GM23338 (cell line): ENCODE measurements at regions not wholly inside any gene's neighbourhood (a gene's known extent, or its start where the extent isn't known, plus 50 kb on each side); places are given as distances from the start of the nearest gene placed in this dataset.

Experiments
- ATAC-seq: fragments of 200-7000 bp; cut with Tn5 transposase; 3 replicates; pipeline ENCODE4 v1.9.1; 2020
- DNase-seq: peaks from one replicate; pipeline ENCODE4 v3.0.0-alpha.2; 2015; ENCODE audit warnings: low spot score
- H2AFZ ChIP-seq: fragments of 200-600 bp; sonication (generic); 2 replicates; pipeline ENCODE4 v1.8.0; 2016; ENCODE audit warnings: antibody characterized with exemption, mild to moderate bottlenecking, moderate library complexity
- H3F3A ChIP-seq: fragments of 200-600 bp; sonication (generic); replicated peaks from 2 replicates; pipeline ENCODE4 v1.8.0; 2017; ENCODE audit warnings: antibody characterized with exemption, mixed run types, low read depth
- H3K27ac ChIP-seq: fragments of 200-600 bp; sonication (generic); 2 replicates; pipeline ENCODE4 v1.6.1; 2016; ENCODE audit warnings: low read depth
- H3K27me3 ChIP-seq: fragments of 200-600 bp; sonication (generic); 2 replicates; pipeline ENCODE4 v1.8.0; 2016; ENCODE audit warnings: mild to moderate bottlenecking, mixed run types, moderate library complexity; ENCODE audit not compliant: insufficient read depth
- H3K36me3 ChIP-seq: fragments of 200-600 bp; sonication (generic); 2 replicates; pipeline ENCODE4 v1.8.0; 2016; ENCODE audit warnings: mild to moderate bottlenecking; ENCODE audit not compliant: insufficient read depth
- H3K4me1 ChIP-seq: fragments of 200-600 bp; sonication (generic); 2 replicates; pipeline ENCODE4 v1.8.0; 2016; ENCODE audit warnings: mild to moderate bottlenecking, moderate library complexity; ENCODE audit not compliant: insufficient read depth
- H3K4me2 ChIP-seq: fragments of 200-600 bp; sonication (generic); 2 replicates; pipeline ENCODE4 v1.7.1; 2017; ENCODE audit warnings: mixed run types
- H3K4me3 ChIP-seq: fragments of 200-600 bp; sonication (generic); 2 replicates; pipeline ENCODE4 v1.6.1; 2016; ENCODE audit warnings: mixed run types
- H3K79me2 ChIP-seq: fragments of 200-600 bp; sonication (generic); replicated peaks from 2 replicates; pipeline ENCODE4 v1.8.0; 2017; ENCODE audit warnings: mild to moderate bottlenecking; ENCODE audit not compliant: insufficient read depth
- H3K9me2 ChIP-seq: fragments of 200-600 bp; sonication (generic); 2 replicates; pipeline ENCODE4 v1.8.0; 2017; ENCODE audit not compliant: insufficient read depth
- H4K20me1 ChIP-seq: fragments of 200-600 bp; sonication (generic); replicated peaks from 2 replicates; pipeline ENCODE4 v1.8.0; 2017; ENCODE audit warnings: mild to moderate bottlenecking; ENCODE audit not compliant: insufficient read depth
- H3K27ac Mint-ChIP-seq: 2 replicates; pipeline ENCODE4 v1.8.0; 2020; ENCODE audit warnings: inconsistent platforms, mild to moderate bottlenecking, moderate library complexity, mixed read lengths
- H3K27me3 Mint-ChIP-seq: 3 replicates; pipeline ENCODE4 v1.8.0; 2022; ENCODE audit warnings: low read depth, mild to moderate bottlenecking, moderate library complexity, mixed read lengths, inconsistent platforms; ENCODE audit not compliant: insufficient read depth, poor library complexity
- H3K36me3 Mint-ChIP-seq: 3 replicates; pipeline ENCODE4 v1.8.0; 2021; ENCODE audit warnings: low read depth, mild to moderate bottlenecking, inconsistent platforms, moderate library complexity, mixed read lengths
- H3K4me1 Mint-ChIP-seq: 3 replicates; pipeline ENCODE4 v1.8.0; 2020; ENCODE audit warnings: mild to moderate bottlenecking, inconsistent platforms, mixed read lengths
- H3K4me3 Mint-ChIP-seq: 3 replicates; pipeline ENCODE4 v1.8.0; 2021; ENCODE audit warnings: moderate library complexity, mild to moderate bottlenecking, inconsistent platforms, mixed read lengths
- H3K9me3 Mint-ChIP-seq: 3 replicates; pipeline ENCODE4 v1.8.0; 2020; ENCODE audit warnings: moderate library complexity, mild to moderate bottlenecking, inconsistent platforms, mixed read lengths
- CREB1 ChIP-seq: fragments of 250-450 bp; sonication (Bioruptor Pico); IDR thresholded peaks from 2 replicates; pipeline ENCODE4 v1.5.0; 2020; ENCODE audit warnings: low read depth, mild to moderate bottlenecking, moderate library complexity
- ETS1 ChIP-seq: IDR thresholded peaks from 2 replicates; pipeline ENCODE4 v1.6.1; 2016; ENCODE audit warnings: antibody characterized with exemption
- EZH2 ChIP-seq: fragments of 200-600 bp; sonication (generic); IDR thresholded peaks from one replicate; pipeline ENCODE4 v1.8.0; 2017; ENCODE audit warnings: antibody characterized with exemption, mild to moderate bottlenecking, low read depth; ENCODE audit not compliant: unreplicated experiment
- EZH2phosphoT487 ChIP-seq: fragments of 200-600 bp; sonication (generic); IDR thresholded peaks from one replicate; pipeline ENCODE4 v1.8.1; 2018; ENCODE audit warnings: antibody characterized with exemption; ENCODE audit not compliant: unreplicated experiment
- JUNB ChIP-seq: IDR thresholded peaks from one replicate; pipeline ENCODE4 v1.6.1; 2016; ENCODE audit warnings: antibody characterized with exemption; ENCODE audit not compliant: unreplicated experiment
- REST ChIP-seq: IDR thresholded peaks from one replicate; pipeline ENCODE4 v1.6.1; 2018; ENCODE audit warnings: antibody characterized with exemption; ENCODE audit not compliant: unreplicated experiment
- STAT1 ChIP-seq: IDR thresholded peaks from one replicate; pipeline ENCODE4 v1.6.1; 2016; ENCODE audit warnings: antibody characterized with exemption; ENCODE audit not compliant: unreplicated experiment
- ZNF114 ChIP-seq: fragments of 250-450 bp; sonication (Bioruptor Pico); IDR thresholded peaks from 2 replicates; pipeline ENCODE4 v1.5.0; 2020; ENCODE audit warnings: mild to moderate bottlenecking, moderate library complexity
- ZNF331 ChIP-seq: fragments of 250-450 bp; sonication (Bioruptor Pico); IDR thresholded peaks from 2 replicates; pipeline ENCODE4 v1.5.0; 2020; ENCODE audit warnings: low read depth, mild to moderate bottlenecking, moderate library complexity
- ZNF462 ChIP-seq: fragments of 250-450 bp; sonication (Bioruptor Pico); IDR thresholded peaks from 2 replicates; pipeline ENCODE4 v1.5.0; 2020; ENCODE audit warnings: mild to moderate bottlenecking, moderate library complexity

- H2AFZ ChIP-seq, result no peak overlapping the region
- no peak overlapping the region for H3K4me3 ChIP-seq
- H3F3A ChIP-seq, result no peaks in the 10 kb centered on the region
- DNase-seq, result no peak
- Mint-ChIP-seq H3K36me3 (no peaks in the 10 kb centered on the region; the same call in 2 of the 3 replicates), H3K27me3 (no peaks in the 10 kb centered on the region), H3K9me3 (no peaks in the 10 kb centered on the region; the same call in 2 of the 3 replicates), H3K4me1 (no peaks in the 10 kb centered on the region), H3K4me3 (no peak overlapping the region), H3K27ac (no peak overlapping the region)
- H3K36me3 ChIP-seq, result no peaks in the 10 kb centered on the region
- no peaks in the 10 kb centered on the region for H3K4me1 ChIP-seq
- no peak overlapping the region for H3K4me2 ChIP-seq
- no peak for ATAC-seq
- peaks cover 2% of the 10 kb centered on the region; the same call in 1 of the 2 replicates for H3K9me2 ChIP-seq
- H3K79me2 ChIP-seq, result no peaks in the 10 kb centered on the region
- H3K27ac ChIP-seq, result no peak overlapping the region
- H4K20me1 ChIP-seq, result no peaks in the 10 kb centered on the region
- TF ChIP-seq EZH2phosphoT487 (no peak), EZH2 (no peak), JUNB (no peak), ETS1 (no peak), CREB1 (CRISPR knock-in tag) (no peak), ZNF331 (CRISPR knock-in tag) (no peak), ZNF114 (CRISPR knock-in tag) (no peak)
- H3K27me3 ChIP-seq, result no peaks in the 10 kb centered on the region
Measured at GRCh38 chr13:109293166-109293565, 493.2 kb downstream of the IRS2 start.

- no peak overlapping the region for H3K4me2 ChIP-seq
- no peaks in the 10 kb centered on the region for H3K27me3 Mint-ChIP-seq
Measured at GRCh38 chr13:109288151-109288709, 498.2 kb downstream of the IRS2 start.

More at GRCh38 chr13:109288151-109288709, 498.2 kb downstream of the IRS2 start:
- no peaks in the 10 kb centered on the region for H3K36me3 ChIP-seq
- H3K36me3 Mint-ChIP-seq, result no peaks in the 10 kb centered on the region
- 0 out of 2 replicates have a peak overlapping the region, but pooled peaks have one; percentile 43 for H2AFZ ChIP-seq
- no peak overlapping the region for H3K4me3 Mint-ChIP-seq
- no peaks in the 10 kb centered on the region for H3F3A ChIP-seq
- ATAC-seq (no peak), DNase-seq (no peak)
- TF ChIP-seq ZNF114 (CRISPR knock-in tag) (no peak), EZH2 (no peak), STAT1 (no peak), EZH2phosphoT487 (no peak), ZNF462 (no peak), ZNF331 (CRISPR knock-in tag) (no peak), CREB1 (CRISPR knock-in tag) (no peak), REST (no peak)
- no peaks in the 10 kb centered on the region for H4K20me1 ChIP-seq
- H3K79me2 ChIP-seq, result no peaks in the 10 kb centered on the region
- H3K9me3 Mint-ChIP-seq, result no peaks in the 10 kb centered on the region
- no peaks in the 10 kb centered on the region for H3K27me3 ChIP-seq
- no peaks in the 10 kb centered on the region for H3K4me1 ChIP-seq
- H3K4me3 ChIP-seq, result no peak overlapping the region
- H3K4me1 Mint-ChIP-seq, result no peaks in the 10 kb centered on the region
- H3K9me2 ChIP-seq, result 0 out of 2 replicates have a peak, but pooled peaks cover 6% of the 10 kb centered on the region
- H3K27ac Mint-ChIP-seq, result no peak overlapping the region
- H3K27ac ChIP-seq, result no peak overlapping the region
